NCI-H2227 (cell line): ENCODE measurements at regions not wholly inside any gene's neighbourhood (a gene's known extent, or its start where the extent isn't known, plus 50 kb on each side); places are given as distances from the start of the nearest gene placed in this dataset.

Source experiments
- DNase-seq: peaks from one replicate; lab custom pipeline; 2025; ENCODE audit not compliant: unreplicated experiment; lab: John Stamatoyannopoulos, UW

DNA sequence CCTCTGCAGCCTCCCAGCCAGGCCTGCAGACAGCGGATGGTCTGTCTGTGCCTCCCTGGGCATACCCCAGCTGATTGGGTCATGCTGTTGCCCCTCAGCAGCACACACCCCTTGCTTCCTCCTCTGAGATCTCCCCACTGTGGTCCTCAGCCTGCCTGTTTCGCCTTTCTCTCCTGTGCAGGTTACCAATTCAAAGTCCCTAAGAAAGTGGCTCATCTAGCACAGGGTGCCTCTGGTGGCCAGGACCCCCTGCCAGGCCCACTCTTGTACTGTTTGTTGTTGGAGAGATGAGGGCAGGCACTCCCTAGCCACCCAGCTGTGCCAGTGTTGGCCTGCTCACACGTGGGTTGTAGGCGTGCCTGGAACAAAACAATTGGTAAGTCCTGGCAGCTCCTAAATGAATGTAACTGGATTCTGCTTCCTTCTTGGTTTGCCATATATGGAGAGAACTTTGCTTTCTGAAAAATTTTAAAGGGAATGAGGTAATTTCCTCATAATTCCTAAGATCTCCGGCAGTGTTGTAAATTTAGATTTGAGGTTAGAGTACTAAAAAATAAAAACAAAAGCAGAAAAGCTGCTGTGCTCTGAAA, 213.2 kb upstream of the IL12A start:
- DNase-seq: peak; percentile 10

DNA sequence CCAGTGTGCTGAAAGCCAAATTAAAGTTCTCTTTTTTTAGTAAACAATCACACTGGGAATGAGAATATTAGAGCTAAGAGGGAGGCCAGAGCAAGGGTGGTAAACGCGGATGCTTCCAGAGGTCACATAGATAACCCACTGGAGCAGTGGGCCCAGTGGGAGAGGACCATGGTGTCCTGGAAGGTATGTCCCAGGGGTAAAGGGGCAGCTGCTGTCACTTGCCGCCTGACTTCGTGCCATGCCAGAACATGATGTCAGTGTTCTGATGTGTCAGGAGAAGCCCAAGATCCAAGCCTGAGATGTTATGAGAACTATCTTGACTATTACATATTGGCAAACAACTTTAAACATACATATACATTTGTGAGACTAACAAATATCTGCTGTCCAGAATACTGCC, 211.9 kb upstream of the IL12A start:
- DNase-seq: no peak

DNA sequence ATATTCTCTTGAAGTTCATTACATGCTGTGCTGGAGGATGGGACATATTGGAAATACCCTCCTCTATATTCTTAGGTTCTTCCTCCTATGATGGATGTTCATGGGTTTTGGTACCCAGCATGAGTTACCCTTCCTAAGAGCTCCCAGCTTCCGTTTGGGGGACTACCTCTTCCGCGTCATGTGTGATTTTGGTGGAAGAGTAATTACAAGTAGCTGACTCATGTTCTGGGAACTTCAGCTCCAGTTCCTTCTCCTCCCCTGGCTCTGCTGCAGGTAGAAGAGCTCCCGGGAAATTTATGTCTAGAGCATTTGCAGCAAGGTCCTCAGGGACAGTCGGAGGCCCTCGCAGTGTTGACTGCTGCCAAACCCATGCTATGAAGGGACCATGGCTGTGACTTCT, 208.8 kb upstream of the IL12A start:
- DNase-seq: no peak

DNA sequence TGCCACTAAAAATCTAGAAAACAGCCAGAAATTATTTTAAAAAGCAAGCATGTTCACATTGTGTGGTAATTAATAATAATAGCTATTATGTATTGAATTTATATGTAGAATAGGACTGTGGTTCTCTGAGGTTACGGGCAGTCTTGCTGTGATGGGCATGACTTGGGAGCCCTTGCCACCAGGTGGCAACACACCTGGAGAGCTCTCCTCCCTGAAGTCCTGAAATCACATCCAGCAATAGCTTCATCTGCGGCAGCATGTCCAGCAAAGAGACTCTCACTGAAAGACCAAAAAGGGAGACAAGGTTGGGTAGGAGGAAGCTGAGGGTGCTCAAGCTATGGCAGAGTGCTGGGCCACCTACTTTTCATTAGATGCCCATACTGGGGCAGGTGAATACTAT, 206.8 kb upstream of the IL12A start:
- no peak for DNase-seq

DNA sequence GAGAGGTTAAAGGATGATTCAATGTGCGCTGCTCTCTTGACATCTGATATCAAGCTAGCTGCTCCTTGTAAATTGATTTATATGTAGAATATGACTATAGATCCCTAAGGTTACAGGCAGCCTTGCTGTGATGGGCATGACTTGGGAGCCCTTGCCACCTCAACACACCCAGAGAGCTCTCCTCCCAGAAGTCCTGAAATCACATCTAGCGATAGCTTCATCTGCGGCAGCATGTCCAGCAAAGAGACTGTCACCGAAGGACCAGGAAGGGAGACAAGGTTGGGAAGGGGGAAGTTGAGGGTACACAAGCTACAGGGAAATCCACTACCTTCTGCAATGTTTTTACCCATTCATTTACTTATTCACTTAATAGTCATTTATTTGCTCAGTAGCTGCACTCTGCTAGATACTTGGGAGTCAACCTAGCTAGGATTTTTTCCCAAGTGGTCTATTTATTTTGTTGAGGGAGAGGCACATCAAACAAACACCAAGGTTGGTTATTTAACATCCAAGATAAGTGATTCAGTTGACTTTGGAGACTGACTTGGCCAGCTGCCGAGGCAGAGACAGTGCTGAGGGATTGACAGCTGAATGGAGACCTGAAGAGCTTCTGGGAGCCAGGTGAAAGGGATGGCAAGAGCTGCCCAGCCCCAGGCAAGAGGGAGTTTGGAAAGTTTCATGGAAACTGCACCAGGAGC, 205.8 kb upstream of the IL12A start:
- DNase-seq: no peak

DNA sequence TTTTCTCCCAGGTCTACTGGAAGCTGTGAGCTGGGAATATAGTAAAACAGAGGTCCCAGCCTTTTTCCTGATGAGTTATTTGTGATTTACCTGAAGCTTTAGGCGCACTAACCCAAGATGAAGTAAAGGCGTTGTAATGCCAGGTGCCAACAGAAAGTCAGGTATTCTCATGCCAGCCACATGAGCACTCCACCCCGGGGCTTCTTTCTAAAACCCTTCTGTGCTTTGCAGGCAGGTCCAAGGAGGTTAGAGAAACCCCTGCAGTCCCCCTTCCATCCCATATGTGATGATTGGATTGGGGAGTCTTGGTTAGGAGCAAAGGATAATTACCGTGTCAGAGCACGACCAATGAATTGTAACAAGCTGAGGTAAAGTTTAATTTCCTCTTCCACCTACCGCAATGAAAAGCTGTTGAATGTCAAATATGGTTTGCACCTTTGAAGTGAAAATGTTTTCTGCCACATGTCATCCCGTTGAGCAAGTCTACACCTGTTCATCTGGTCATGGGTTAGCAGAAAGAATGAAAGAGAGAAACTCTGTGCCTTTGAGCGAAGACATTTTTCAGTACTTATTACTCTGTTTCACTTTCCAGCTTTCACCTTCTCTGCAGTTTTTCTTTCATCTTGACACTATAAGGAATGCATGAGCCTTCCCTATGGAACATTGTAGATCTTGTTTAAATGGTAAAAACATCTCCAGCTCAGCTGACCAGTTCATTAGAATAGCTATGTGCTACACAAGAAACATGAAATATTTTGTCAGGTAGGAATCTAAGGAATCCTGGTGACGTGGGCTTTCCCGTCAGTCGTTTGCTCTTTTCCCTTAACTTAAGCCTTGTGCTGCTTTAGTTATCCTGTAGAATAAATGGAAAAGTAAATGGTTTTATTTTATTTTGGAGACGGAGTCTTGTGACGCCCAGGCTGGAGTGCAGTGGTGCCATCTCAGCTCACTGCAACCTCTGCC, 204.6 kb upstream of the IL12A start:
- DNase-seq: no peak

DNA sequence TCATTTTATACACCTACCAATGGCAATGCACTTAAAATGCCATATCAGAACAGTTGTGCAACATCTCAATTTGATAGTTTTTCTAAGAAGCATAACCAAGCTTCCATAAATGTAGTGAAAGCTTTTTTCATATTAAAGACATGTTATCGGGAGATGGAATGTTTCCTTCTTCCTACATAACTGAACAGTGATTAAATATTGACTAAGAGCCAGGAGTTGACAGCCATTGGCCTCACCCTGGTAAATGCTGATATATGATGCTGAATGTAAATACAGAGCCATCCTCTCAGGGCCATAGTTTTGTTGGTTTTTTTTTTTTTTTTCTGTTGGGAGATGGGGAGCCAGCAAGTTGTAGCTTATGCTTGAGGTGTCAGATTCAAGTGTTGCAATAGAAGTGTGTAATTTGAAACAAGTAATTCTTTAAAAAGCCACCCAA, 203.3 kb upstream of the IL12A start:
- DNase-seq: no peak

DNA sequence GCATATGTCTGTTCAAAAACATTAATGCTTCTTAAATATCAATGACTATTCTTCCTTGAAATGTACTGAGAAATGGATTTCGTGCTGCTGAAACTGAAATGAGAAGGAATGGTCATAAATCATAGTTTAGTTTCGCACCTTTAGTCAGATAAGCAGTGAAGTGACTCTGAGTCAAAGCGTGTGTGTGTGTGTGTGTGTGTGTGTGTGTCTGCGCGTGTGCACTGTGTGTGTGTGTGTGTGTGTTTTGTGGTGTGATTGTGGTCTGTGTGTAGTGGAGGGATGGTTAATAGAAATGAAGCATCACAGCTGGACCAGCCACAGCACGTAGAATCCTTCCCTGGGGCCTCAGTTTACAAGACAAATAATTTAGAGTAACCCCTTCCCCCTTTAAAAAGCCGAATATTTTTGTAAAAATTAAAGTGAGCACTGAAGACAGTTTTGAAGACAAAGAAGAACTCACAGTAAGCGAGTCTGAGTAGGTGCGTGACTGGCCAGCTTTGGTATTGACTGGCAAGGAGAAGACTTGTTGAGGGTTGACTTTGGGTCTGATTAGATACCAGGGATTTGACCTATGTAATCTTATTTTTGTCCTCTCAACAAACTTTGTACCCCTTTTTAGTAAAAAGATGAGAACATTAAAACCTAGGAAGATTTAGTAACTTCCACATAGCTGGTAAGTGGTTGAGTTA, 202.0 kb upstream of the IL12A start:
- DNase-seq: no peak

DNA sequence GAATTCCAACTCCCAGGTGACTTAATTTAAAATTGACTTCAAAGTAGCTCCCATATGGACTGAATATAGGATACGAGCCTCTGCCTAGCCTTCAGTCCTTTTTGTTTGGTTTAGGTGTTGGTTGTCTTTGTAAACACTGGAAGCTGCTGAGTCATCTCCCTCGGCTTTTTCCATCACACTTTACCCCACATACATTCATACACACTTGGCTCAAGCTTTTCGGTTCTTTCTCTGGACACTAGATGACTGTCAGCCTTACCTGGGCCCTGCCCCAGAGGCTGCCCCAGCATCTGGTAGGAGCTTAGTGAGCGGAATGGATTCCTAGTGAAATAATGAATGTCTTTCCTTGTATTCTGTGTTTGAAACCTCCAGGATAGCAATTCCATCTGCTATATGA, 201.5 kb upstream of the IL12A start:
- DNase-seq: no peak

DNA sequence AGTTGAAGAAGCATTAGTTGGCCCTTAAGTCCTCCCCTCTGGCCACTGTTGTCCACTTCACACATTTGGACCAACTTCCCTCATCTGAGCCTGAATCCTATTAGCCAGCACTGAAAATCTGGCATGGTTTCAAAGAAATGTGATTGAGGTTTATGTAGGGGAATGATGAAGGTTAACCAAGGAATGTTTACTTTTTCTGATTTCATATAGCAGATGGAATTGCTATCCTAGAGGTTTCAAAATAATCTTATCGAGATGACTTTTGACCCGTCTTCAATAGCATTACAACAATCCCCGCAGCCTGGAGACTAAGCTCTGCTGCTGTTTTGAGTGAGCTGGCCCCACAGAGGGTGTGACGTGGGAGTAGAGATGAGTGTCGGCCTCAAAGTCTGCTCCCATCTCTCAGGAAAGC, 200.8 kb upstream of the IL12A start:
- DNase-seq: no peak

DNA sequence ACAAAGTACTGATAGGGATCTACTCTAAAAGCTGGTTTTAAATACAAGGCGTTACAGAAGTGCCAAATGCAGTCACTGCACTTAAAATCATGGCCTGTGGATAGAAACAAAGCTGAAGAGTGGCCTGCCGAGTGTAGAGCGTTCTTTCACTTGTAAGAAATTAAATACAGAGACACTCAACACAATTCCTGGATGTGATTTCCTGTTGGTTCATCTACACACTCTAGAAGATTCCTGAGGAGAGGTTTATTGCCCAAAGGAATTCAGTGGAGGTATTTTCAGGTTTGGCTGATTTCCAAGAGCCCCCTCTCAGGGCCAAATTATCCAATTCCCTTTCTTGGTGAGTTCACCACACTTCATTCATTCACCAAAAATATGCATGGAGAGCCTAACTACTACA, 200.3 kb upstream of the IL12A start:
- DNase-seq: no peak

DNA sequence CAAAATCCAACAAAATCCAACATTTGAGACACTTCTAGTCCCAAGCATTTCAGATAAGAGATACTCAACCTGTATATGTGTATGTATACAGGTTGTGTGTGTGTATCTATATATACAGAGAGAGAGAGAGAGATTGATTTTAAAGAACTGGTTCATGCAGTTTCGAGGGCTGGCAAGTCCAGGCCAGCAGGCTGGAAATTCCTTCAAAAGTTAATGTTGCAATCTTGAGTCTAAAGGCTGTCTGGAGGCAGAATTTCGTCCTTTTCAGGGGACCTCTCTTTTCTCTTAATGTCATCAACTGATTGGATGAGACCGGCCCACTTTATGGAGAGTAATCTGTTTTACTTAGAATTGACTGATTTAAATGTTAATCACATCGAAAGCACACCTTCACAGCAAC, 199.6 kb upstream of the IL12A start:
- no peak for DNase-seq

DNA sequence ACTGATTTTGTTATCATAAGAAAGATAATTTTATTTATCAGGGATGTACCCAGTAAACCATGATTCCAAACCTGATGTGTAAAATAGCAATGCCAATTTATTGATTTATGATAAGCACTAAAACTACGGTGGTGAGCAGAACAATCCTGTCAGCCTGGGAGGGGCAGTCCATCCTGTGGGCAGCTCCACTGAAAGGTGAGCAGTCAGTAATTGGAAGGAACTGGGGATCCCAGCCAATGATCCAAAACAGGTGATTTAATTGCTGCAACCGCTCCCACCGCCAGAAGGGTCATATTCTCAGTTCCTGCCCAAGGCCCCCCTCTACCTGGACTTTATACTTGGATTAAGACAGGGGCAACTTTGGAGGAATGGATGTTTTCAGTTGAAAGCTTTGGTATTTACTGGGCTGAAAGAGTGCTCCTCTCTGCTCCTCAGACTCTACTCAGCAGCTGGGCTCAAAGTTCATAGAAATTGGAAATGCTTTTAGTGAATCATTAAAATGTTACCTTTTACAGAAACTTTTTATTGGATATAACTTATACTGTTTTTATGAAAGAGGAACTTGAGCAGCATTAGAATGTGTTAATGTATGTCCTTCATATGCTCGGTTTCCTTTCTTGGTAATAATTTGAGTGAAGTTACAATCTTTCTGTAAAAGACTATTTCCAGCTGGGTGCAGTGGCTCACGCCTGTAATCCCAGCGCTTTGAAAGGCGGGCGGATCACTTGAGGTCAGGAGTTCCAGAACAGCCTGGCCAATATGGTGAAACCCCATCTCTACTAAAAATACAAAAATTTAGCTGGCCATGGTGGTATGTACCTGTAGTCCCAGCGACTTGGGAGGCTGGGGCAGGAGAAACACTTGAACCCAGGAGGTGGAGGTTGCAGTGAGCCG, 198.6 kb upstream of the IL12A start:
- DNase-seq: no peak

DNA sequence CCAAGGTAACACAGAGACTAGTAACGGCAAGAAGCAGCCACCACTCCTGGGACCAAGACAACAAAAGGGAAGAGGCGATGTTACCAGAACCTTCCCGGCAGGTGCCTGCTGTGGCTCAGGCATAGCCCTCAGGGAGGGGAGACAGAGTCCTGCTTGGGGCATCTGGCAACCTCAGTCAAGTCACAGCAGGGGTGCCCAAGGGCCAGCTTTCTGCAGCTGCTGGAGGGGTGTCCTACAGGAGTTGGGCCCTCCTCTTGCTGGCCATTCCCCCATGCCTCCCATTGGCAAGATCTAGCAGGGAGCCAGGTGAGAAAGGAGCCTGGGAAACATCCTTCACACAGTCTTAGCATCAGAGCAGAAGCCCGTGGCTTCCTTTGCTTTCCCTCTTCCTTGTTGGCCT, 197.3 kb upstream of the IL12A start:
- no peak for DNase-seq

DNA sequence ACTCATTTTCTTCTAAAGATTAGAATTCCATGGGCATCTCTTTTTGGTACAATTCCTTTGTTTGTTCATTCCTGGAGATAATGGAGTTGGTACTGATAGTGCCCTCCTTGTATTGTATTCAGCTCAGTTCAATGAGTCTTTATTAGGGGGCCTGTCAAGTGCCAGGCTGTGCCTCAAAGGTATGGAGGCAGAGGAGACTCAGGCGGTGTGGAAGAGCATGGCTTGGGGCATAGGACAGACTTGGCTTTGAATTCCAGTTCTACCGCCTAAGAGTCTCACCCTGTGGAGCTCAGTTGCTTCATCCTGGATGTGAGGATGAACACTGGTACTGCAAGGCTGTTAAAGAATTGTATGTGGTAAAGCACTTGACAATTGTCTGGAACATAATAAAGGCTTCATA, 196.6 kb upstream of the IL12A start:
- DNase-seq: no peak

DNA sequence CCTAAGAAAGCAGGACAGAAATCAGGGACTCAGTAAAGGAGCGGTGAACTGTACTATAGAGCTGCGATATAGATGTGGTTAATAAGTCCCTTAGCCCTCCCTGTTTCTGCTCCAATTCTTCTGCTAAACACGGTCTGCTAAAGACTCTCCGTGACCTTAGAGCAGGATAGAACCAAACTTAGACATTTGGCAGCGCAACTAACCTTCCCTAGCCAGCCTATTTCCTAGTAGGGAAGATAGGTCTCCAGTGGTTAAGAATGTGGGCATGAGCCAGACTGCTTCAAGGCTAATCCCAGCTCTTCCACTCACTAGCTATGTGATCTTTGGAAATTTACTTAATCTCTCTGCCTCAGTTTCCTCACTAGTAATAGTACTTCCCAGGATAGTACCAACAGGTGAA, 193.6 kb upstream of the IL12A start:
- no peak for DNase-seq

DNA sequence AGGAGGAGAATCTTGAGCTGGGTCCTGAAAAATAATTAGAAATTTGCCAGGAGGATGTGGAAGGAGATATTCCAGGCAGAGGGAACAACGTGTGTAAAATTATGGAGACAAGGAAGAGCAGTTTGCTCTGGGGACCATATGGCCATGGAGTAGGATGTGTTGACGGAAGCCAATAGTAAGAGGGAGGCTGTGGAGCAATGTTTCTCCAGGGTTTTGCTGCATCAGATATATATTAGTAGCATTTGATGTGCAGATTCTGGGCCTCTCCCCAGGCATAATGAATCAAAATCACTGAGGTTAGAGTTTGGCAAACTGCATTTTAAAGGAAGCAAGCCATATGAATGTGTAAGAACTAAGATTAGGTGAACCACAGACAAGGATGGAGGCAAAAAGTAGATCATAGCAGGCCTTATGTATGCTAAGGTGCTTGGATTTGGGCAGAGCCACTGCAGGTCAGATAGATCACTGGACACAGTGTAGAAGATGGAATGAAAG, 192.9 kb upstream of the IL12A start:
- no peak for DNase-seq

DNA sequence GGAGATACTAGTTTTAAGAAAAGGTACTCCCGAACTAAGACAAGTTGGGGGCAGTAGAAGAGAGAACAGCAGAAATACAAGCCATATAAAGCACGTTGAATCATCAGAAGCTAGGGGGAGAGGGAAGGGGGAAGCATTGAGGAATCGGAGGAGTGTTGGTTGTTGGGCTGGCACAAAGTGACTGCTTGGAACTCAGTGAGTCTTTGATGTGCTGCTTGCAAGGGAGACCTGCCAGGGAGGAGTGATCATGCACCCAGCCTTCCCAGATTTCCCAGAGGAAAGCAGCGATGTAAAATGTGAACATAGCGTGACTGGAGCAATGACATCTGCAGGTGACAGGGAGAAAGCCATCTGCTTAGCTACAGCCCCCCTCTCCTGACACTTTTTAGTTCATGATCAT, 192.4 kb upstream of the IL12A start:
- no peak for DNase-seq

DNA sequence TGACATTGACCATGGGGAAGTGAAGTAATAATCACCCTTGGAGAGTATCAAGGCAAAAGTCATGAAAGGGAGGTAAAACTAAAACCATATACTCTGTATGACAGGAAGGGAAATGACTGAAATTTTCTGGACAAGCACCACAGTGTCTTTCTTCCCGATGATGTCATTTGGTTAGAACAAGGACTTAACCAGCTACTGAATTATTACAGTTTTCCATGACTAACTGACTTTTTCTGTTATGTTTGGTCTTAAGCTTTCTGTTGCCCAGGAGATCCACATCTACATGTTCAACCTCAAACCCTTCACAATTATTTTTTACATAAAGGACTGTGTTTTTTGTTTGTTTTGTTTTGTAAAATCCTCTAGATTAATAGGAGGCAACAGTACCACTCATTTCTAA, 191.9 kb upstream of the IL12A start:
- DNase-seq: no peak

DNA sequence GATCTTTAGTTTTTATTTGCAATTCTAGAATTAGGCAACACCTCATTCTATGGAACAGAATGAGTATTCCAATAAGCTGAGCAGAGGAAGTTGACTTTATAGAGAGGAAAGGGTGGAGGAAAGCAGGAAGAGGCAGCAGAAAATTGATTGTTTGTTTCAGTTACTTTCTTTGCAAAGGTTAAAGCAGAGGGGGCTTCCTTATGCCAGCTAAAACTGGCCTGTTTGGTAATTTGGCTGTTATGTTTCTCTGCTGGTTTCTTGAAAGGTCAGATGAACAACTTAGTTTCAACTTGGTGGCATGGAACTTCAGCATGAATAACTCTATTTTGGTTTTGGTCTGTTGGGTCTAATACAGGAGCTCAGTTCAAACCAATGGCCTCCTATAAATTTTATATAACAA, 190.9 kb upstream of the IL12A start:
- DNase-seq: no peak
